ENCODE measurements at regions not wholly inside any gene's neighbourhood (a gene's known extent, or its start where the extent isn't known, plus 50 kb on each side); places are given as distances from the start of the nearest gene placed in this dataset.

DNA sequence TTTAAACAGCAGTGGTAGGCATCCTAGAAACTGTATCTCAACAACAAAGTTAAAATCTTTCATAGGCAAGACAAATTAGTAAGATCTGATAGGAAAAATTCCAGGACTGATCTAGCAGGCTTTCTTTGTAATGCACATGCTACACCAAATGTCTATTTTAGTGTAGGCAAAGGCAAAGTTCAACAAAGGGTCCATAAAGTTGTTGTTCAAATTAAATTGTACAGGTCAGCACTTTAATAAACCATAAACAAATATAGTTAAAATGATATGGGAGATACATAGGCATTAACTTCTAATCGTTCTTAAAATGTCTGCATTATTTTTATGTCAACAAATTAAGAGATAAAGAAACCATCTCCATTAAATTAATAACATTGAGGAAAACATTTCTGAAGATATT is 413.0 kb downstream of the TUSC7 start:
- no peak for TF ChIP-seq POLR2A (IDR thresholded peaks at IDR 0.05)
- TF ChIP-seq, protein P1, sequence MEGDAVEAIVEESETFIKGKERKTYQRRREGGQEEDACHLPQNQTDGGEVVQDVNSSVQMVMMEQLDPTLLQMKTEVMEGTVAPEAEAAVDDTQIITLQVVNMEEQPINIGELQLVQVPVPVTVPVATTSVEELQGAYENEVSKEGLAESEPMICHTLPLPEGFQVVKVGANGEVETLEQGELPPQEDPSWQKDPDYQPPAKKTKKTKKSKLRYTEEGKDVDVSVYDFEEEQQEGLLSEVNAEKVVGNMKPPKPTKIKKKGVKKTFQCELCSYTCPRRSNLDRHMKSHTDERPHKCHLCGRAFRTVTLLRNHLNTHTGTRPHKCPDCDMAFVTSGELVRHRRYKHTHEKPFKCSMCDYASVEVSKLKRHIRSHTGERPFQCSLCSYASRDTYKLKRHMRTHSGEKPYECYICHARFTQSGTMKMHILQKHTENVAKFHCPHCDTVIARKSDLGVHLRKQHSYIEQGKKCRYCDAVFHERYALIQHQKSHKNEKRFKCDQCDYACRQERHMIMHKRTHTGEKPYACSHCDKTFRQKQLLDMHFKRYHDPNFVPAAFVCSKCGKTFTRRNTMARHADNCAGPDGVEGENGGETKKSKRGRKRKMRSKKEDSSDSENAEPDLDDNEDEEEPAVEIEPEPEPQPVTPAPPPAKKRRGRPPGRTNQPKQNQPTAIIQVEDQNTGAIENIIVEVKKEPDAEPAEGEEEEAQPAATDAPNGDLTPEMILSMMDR (IDR thresholded peaks at IDR 0.05 in 4 of 5, conservative IDR thresholded peaks at IDR 0.05 in 1 of 5): no peak

Data from gastrocnemius medialis (tissue), 4 donors.